Neural progenitor cell (in vitro differentiated cells): ENCODE measurements at regions not wholly inside any gene's neighbourhood (a gene's known extent, or its start where the extent isn't known, plus 50 kb on each side); places are given as distances from the start of the nearest gene placed in this dataset.

Experiments used
- CTCF ChIP-seq: fragments of 200-600 bp; sonication (generic); IDR thresholded peaks from 2 replicates; pipeline ENCODE4 v1.5.1; 2017; ENCODE audit warnings: antibody characterized with exemption, mild to moderate bottlenecking
- EZH2 ChIP-seq: fragments of 200-600 bp; sonication (generic); IDR thresholded peaks from 2 replicates; pipeline ENCODE4 v1.6.1; 2017; ENCODE audit warnings: antibody characterized with exemption, mild to moderate bottlenecking, moderate library complexity
- EZH2phosphoT487 ChIP-seq: fragments of 200-600 bp; sonication (generic); IDR thresholded peaks from 2 replicates; pipeline ENCODE4 v1.6.1; 2017; ENCODE audit warnings: antibody characterized with exemption

- no peak for TF ChIP-seq CTCF
- no peak for TF ChIP-seq EZH2
- TF ChIP-seq EZH2phosphoT487: no peak
These were observed 131.6 kb upstream of the LSM8 start for GRCh38 chr7:118052336-118052735.
